DMS 273 (cell line): ENCODE measurements at regions not wholly inside any gene's neighbourhood (a gene's known extent, or its start where the extent isn't known, plus 50 kb on each side); places are given as distances from the start of the nearest gene placed in this dataset.
A peak's percentile ranks its signal among the peaks of the same experiment; 100 is the strongest.

Experiments
- DNase-seq: peaks from one replicate; lab custom pipeline; 2025; ENCODE audit not compliant: unreplicated experiment; lab: John Stamatoyannopoulos, UW

GRCh38 chr4:81896936-81897335, 425.2 kb upstream of the RASGEF1B start:
- no peak for DNase-seq

- DNase-seq: no peak
These were observed 419.6 kb upstream of the RASGEF1B start for GRCh38 chr4:81891005-81891996.

- no peak for DNase-seq
These were observed 413.3 kb upstream of the RASGEF1B start for GRCh38 chr4:81884986-81885385.

- DNase-seq: no peak
These were observed 412.1 kb upstream of the RASGEF1B start for GRCh38 chr4:81883530-81884450.

- no peak for DNase-seq
These were observed 411.3 kb upstream of the RASGEF1B start for GRCh38 chr4:81883004-81883403.

- DNase-seq: no peak
These were observed 410.3 kb upstream of the RASGEF1B start for GRCh38 chr4:81881855-81882621.

- no peak for DNase-seq
These were observed 404.4 kb upstream of the RASGEF1B start for GRCh38 chr4:81876106-81876505.

GRCh38 chr4:81874661-81875515, 403.2 kb upstream of the RASGEF1B start:
- DNase-seq: no peak

GRCh38 chr4:81870275-81870674, 398.6 kb upstream of the RASGEF1B start:
- no peak for DNase-seq

- DNase-seq: no peak
These were observed 388.4 kb upstream of the RASGEF1B start for GRCh38 chr4:81860111-81860510.

- DNase-seq: no peak
These were observed 382.7 kb upstream of the RASGEF1B start for GRCh38 chr4:81854406-81854805.

GRCh38 chr4:81852031-81852715, 380.5 kb upstream of the RASGEF1B start:
- no peak for DNase-seq

- DNase-seq: no peak
These were observed 379.0 kb upstream of the RASGEF1B start for GRCh38 chr4:81850701-81851100.

- DNase-seq: no peak
These were observed 374.1 kb upstream of the RASGEF1B start for GRCh38 chr4:81845761-81846160.

- no peak for DNase-seq
These were observed 373.6 kb upstream of the RASGEF1B start for GRCh38 chr4:81845273-81845672.

GRCh38 chr4:81844717-81845116, 373.0 kb upstream of the RASGEF1B start:
- peak; percentile 84 for DNase-seq

- no peak for DNase-seq
These were observed 367.8 kb upstream of the RASGEF1B start for GRCh38 chr4:81839347-81840042.

- DNase-seq: no peak
These were observed 366.9 kb upstream of the RASGEF1B start for GRCh38 chr4:81838586-81838985.

- DNase-seq: no peak
These were observed 365.0 kb upstream of the RASGEF1B start for GRCh38 chr4:81836716-81837115.
